ENCODE measurements at regions not wholly inside any gene's neighbourhood (a gene's known extent, or its start where the extent isn't known, plus 50 kb on each side); places are given as distances from the start of the nearest gene placed in this dataset.

GRCh38 chr7:88399696-88400240 is 93.1 kb upstream of the STEAP4 start:
- DNase-seq: no peak

DNA sequence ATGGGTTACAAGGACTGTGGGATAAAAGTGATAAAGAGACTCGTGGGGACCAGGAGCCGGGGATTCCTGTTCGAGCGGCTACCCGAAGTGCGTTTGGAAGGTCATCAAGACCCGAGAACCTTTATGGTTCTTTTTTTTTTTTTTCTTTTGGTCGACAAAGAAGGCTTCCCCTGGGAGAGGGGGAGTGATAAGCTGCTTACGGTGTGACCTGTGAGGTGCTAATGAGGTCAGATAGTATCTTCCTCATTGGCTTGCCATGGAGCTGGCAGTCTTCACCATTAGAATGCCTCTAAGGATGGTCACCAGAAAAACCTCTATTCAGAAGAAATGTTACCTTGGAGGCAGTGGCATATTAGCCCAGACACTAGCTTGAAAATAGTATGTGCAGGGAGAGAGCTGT is 92.3 kb upstream of the STEAP4 start:
- DNase-seq: no peak

DNA sequence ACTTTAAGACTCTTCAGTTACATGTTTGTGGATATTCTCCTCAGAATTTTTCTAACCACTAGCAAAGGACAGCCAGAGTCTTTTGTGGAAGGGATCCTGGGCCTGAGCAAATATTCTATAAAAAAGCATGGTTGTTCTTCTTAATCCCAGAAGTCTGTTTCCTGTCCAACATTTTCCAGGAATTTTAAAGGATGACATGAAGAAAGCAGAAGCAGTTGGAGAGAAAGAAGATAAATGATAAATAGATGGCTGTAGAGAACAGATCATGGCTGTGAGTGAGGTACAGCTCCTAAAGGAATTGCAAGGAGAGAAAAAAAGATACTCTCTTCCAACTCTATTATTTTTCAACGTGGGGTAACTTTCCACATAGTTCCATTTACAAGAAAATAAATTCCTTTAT is 91.8 kb upstream of the STEAP4 start:
- DNase-seq: no peak

DNA sequence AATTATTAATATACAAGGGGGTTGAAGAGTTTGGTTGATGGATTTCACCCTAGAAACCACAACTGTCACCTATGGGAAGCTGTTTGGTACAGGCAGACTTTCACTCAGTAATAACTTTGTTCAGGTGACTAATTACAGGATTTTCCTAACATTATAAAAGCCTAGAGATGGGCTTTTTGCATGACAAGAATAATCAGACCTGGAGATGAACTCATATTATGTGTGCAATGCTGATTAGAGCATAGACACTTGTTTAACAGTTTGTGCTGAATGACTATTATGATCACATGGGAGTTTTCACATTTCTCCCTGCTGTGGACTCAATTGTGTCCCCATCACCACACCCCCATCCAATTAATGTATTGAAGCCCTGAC is 90.2 kb upstream of the STEAP4 start:
- DNase-seq: no peak

DNA sequence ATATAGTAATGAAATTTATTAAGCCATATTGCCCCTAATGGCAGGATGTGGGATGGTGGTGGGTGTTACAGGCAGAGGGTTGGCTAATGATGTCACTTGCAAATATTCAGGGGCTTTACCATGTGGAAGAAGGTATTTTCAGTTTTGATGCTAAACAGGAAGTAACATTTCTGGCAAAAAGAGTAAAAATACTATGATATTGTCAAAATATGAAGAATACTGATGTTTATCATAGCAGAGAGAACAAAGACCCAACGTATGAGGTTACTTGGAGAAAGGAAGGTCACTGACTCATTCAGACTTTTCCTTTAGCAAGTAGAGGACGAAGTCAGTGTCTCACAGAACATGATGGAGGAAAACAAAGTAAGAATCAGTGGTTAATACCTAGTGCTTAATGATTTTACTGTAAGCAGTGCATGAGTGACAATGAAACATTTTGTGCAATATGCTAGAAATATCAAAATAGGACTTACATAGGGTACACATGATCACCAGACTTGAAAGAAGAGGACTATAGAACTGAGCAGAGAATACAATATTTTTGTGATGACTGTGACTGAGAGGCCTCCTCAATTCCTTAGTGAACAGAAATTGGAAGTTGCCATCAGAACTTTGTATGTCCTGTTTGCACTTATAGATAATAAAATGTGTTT is 89.7 kb upstream of the STEAP4 start:
- no peak for DNase-seq

DNA sequence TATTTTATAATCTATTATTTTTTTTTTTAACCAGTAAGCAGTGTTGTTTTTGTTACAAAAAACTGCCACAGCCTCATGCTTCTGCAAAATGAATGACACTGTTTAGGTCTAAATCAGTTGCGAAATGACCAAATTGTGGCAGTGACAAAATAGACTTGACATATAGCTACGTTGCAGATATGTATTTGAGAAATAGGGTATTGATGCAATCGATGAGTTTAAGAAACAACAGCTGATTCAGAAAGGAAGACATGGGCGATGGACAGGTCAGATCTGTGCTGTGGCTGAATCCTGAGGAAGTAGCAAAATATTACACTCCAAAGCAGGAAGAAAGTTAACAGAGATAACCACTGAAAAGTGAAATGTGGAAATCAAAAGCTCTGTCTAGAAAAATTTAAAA is 89.0 kb upstream of the STEAP4 start:
- no peak for DNase-seq

DNA sequence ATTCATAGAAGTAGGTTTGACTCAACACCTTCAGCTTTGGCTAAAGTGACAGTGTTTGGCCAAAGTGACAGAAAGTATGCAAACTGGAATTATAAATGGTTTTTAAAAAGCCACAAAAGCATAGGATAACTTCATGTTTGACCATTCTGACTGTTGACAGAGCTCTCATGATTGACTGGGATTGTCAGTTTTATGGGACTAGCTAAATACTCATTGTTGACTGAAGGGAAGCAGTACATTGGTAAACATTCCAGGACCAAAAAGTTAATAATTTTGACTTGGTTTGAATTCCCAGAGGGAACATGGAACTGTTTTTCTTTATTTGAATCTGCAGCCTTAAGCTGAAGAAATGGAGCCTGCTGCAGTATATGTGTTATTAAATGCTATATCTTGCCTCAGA is 84.6 kb upstream of the STEAP4 start:
- DNase-seq: no peak

DNA sequence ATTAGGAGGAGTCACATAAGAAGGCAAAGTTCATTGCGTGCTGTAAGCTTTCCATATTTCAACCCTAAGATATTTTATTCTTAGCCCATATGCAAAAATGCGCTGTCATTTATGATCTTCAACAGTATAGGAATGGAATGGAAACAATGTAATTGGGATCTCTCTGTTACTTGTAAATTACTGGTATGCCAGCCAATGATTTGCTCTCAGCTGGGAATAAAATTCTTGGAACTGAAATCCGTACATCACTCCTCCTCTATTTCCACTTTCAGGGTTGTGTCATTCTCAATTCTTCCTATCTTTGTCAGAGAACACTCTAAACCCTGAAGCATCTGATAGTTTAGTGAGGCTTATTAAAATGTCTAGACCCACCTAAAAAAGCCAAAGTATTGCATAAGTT is 80.7 kb upstream of the STEAP4 start:
- DNase-seq: no peak

DNA sequence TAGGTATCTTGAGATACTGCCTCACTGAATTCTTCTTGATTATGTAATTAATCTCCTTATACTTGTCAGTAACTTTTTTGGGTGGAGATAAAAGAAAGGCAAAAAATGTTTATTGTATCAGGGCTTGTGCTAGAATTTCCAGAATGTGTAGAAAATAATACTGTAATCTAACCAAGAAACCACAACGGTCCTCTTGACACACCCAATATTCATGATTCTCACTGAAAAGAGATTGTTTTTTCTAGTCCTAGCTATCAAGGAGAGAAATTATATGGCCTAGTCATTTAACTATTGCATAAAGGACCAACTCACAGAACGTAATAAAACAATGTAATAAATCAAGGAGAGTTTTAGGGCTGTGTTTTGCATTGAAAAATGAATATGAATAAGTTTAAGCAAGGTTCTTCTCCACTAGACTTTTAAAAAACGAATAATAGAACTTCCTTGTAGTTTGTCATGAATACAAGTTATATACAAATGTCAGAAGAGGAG is 80.0 kb upstream of the STEAP4 start:
- no peak for DNase-seq

GRCh38 chr7:88377434-88377833 is 70.7 kb upstream of the STEAP4 start:
- DNase-seq: no peak

DNA sequence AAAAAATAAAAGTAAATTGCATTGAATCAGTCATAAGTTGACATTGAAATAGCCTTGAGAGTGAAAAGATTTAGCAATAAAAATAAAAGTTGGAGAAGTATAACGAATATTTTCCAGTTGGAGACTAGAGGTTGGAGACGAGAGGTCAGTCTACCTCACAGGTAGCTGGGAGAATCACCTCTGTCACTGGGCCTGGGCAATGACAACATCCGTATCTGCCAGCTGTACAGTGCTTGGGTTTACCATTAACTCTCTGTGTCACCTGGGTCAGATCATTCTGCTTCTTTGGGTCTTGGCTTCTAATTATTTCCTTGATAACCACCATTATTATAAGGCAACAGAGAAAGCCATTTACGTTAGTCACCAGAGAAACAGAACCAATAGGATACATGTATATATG is 62.0 kb upstream of the STEAP4 start:
- no peak for DNase-seq

DNA sequence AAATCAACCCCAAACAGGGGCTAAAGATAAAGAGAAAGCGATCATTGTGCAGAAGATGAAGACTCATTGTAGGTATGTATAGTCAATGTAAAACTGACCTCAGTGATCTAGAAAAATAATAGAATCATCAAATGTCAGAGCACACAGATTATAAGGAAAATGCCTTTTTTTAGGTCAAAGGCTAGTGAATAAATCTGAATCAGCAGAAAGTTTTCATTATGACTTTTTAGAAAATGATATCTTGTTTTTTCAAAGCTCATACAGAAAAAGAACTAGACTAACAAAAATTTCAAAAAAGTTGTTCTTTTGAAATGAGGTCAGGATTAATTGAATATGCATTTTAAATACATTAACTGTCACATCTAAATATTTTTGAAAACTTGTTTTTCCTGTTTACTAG is 60.2 kb upstream of the STEAP4 start:
- DNase-seq: no peak

DNA sequence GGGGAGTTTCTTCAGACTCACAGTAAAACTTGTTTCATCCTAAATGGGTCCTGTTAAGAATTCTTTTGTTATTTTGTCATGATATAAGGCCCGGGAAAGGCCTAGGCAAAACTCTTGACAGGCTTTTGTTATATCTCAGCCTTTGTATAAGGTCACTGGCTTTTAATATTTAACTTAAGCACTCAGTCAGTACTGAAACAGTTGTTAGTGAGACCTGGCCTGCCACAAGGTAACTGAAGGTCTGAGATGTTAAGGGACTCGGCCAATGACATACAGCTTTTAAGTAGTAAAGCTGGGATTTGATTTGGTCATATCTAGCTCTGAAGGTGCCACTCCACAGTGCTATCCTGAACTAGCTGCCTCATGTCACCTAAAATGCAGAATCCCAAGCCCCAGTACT is 57.2 kb upstream of the STEAP4 start:
- DNase-seq: no peak

GRCh38 chr7:88363249-88363648 is 56.6 kb upstream of the STEAP4 start:
- DNase-seq: no peak

DNA sequence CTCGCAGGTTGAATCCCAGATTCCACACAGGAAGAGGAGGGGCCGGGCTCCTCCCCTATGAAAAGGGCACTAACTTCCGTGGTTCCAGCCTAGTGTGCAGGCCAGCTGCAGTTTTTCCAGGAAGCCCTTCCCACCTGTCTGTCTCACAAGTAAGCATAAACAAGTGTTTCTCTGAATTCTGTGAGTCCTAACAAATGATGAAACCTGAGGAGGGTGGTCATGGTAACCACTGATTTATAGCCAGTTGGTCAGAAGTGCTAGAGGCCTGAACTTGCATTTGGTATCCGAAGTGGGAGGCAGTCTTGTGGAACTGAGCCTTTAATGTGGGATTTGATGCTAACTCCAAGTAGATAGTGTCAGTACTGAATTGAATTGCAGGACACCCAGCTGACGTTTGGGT is 54.7 kb upstream of the STEAP4 start:
- no peak for DNase-seq

GRCh38 chr7:88358881-88359280 is 52.2 kb upstream of the STEAP4 start:
- no peak for DNase-seq

- no peak for DNase-seq
Observed at GRCh38 chr7:88358526-88358838, 51.8 kb upstream of the STEAP4 start.

DNA sequence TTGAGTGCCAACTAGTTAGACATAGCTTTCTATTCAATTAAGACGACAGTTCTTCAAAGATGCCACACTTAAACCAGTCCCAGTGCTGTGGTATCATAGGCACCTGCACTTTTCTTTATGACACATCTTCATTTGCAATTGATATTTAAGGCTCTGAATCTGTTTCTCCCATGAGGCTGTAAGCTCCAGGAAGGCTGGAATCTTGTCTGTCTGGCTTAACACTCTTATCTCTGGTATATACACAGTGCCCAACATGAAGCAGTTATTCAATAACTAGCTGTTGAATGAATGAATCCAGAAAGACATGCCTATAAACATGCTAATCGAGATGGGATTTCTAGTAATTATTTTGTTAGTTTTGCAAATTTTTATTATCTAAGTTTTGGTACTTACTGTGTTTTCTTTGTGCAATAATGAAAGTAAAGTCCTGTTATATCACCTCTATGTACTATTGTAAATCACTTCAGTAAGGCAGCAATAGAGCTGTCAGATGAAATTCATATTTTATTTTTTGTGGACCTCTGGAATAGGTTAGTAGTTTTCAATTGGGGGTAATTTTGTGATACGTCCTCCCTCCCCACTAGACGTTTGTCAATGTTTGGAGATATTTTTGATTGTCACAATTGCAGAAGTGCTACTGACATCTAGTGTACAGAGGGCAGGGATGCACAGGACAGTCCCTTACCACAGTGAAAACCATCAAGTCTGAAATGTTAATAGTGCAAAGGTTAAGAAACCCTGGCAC is 51.3 kb upstream of the STEAP4 start:
- DNase-seq: no peak

DNA sequence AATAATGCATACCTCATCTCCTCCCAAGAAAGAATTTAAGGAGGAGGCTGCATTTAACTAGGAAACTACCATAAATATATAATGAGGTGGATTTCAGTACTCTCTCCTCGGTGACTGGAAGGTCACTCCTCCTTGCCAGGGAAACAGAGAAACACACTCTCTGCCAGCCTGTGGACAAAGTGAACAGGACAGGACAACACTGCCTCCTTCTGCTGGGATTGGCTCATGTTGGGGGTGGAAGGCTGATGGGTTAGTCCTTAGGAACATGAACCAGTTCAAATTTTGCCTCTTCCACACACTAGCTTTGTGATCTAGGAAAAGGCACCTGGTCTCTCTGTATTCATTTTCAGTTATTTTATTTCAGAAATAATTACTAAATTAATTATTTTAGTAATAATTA is 50.6 kb upstream of the STEAP4 start:
- no peak for DNase-seq

All from stimulated activated CD4-positive, alpha-beta T cell treated with anti-CD3 and anti-CD28 coated beads, Interleukin-2, amount 100 ng/mL, for 24 hours (primary cell).